GM10266 (cell line): ENCODE measurements at regions not wholly inside any gene's neighbourhood (a gene's known extent, or its start where the extent isn't known, plus 50 kb on each side); places are given as distances from the start of the nearest gene placed in this dataset.

Experiments
- DNase-seq: peaks from one replicate; pipeline ENCODE4 v3.0.0; 2012; ENCODE audit errors: extremely low spot score
- CTCF ChIP-seq: IDR thresholded peaks from 2 replicates; pipeline ENCODE4 v1.5.1; 2012; ENCODE audit warnings: mild to moderate bottlenecking, low read depth; ENCODE audit not compliant: control insufficient read depth, insufficient read depth; ENCODE audit errors: missing control alignments

- no peak for TF ChIP-seq CTCF
- DNase-seq = no peak
These were observed 104.3 kb downstream of the HHIPL2 start for GRCh38 chr1:222443566-222443965.

DNA sequence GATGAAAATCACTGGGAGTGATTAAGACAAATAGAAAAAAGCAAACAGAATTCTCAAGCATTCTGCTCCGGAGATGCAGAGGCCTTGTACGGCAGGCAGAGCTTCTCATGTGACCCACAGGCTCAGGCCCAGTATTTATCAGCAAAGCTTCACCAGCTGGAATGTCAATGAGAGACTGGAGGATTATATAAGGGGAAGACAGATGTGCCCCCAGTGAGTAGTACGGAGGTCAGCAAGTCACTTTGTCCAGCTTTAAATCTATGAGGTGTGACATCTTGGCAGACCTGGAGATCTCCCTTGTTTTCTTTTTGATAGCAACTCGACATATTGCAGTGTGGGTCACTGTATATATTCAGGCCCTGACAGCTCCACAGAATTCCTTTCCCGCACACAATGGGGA lies 106.8 kb downstream of the HHIPL2 start:
- no peak for DNase-seq
- TF ChIP-seq CTCF = no peak

GRCh38 chr1:222424826-222425225 lies 123.1 kb downstream of the HHIPL2 start:
- no peak for TF ChIP-seq CTCF
- no peak for DNase-seq

- DNase-seq = no peak
- TF ChIP-seq CTCF = no peak
These were observed 126.5 kb downstream of the HHIPL2 start for GRCh38 chr1:222421380-222421779.

- no peak for DNase-seq
- no peak for TF ChIP-seq CTCF
These were observed 127.3 kb downstream of the HHIPL2 start for GRCh38 chr1:222420633-222421032.

DNA sequence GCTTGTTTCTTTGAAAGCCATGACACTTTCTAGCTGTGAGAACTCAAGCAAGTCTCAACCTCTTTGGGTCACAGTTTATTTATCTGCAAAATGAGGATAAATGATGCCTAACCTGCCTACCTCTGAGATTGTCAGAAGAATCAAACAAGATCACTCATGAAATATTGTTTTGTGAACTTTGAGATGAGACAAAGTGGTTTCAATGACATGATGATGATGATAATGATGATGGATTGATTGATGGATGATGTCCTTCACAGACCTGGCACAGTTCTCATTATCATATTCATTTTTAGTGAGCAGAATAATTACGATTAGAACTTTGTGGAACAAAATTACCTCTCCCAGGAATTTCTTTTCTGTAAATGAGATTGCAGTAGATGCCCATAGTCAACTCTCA lies 129.2 kb downstream of the HHIPL2 start:
- no peak for DNase-seq
- no peak for TF ChIP-seq CTCF

GRCh38 chr1:222417264-222417663 lies 130.6 kb downstream of the HHIPL2 start:
- TF ChIP-seq CTCF = no peak
- DNase-seq = no peak
